ENCODE measurements at regions not wholly inside any gene's neighbourhood (a gene's known extent, or its start where the extent isn't known, plus 50 kb on each side); places are given as distances from the start of the nearest gene placed in this dataset.

DNA sequence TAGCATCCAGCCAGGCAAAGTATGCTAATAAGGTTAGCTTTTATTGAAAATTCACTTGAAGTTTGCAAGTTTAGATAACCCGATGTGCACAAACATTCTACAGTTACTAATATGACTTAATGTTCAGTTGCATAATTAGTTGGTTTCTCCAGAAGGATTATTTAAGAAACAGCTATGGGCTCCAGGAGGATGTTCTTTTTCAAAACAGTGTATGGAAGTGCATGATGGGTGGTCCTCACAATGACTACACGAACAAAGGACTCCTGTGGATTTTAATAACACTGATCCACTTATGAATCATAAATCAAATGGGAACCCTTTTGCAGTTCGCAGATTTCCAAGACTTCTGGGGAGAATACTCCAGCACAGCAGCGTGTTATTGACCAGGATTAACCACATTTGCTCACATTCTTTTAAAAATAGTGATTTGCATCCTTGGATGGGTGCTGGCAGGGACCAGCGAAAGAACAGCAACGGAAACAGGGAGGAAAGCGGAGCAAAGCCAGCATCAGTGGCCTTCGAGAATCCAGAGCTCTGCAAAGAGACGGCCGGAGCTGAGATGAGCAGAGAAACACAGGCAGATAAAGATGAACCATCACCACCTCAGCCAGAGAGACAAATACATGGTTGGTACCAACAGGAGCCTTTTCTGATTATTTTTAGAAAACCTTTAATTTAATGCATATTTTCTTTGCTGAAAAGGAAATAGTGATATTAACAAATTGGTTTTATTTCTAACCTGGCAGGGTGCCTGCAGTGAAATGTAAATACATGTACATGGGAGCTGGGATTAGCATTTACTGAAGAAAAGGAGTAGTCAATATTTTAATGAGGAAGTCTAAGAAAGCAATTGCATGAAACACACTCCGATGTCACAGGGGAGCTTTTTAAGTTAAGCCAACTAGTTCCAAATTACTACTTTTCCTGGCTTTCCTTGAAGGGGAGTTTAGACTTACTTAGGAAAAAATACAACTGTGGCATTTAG, 623.2 kb upstream of the ZFHX3 start:
- ATAC-seq = no peak
- TF ChIP-seq, protein P1, sequence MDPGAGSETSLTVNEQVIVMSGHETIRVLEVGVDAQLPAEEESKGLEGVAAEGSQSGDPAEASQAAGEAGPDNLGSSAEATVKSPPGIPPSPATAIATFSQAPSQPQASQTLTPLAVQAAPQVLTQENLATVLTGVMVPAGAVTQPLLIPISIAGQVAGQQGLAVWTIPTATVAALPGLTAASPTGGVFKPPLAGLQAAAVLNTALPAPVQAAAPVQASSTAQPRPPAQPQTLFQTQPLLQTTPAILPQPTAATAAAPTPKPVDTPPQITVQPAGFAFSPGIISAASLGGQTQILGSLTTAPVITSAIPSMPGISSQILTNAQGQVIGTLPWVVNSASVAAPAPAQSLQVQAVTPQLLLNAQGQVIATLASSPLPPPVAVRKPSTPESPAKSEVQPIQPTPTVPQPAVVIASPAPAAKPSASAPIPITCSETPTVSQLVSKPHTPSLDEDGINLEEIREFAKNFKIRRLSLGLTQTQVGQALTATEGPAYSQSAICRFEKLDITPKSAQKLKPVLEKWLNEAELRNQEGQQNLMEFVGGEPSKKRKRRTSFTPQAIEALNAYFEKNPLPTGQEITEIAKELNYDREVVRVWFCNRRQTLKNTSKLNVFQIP (CRISPR knock-in tag; IDR thresholded peaks at IDR 0.05; ENCODE audit: borderline replicate concordance, low read depth) = no peak
- TF ChIP-seq ZNF8 (CRISPR knock-in tag; IDR thresholded peaks at IDR 0.05) = no peak
- no peak for TF ChIP-seq ZNF70 (CRISPR knock-in tag; IDR thresholded peaks at IDR 0.05)
- TF ChIP-seq GLIS3 (CRISPR knock-in tag; IDR thresholded peaks at IDR 0.05) = no peak

DNA sequence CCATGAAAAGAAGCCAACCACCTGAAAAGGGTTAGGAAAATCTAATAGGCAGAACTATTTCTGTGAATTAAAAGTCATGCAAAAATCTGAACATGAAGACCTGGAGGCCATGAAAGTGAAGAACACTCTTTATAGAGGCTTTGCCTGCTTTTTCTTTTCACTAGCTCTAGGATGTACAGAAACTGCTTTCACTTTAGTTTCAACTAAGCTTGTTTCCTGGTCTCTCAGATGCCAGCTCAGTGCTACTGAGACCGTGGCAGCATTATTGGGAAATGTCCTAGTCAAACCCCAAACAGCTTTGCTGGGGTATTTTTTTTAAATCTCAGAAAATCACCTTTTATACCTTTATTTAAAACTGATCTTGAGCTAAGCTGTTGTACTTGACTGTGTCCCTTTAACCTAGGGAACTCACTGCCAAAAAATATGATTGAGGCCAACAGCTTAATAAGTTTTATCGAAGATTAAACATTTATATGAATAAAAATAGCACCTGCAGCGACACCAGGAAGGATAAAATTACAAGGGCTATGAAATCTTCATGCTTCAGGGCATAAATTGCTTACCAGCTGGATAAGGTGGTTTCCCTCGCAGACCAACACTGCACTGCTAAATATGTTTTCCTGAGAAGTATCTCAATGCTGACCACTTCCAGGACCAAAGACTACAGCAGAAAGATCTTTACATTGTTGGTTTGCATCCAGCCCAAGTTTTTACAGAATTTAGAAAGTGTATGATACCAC, 621.8 kb upstream of the ZFHX3 start:
- no peak for ATAC-seq
- TF ChIP-seq ISL1 (CRISPR knock-in tag; IDR thresholded peaks at IDR 0.05) = no peak
- TF ChIP-seq ZNF8 (CRISPR knock-in tag; IDR thresholded peaks at IDR 0.05) = no peak
- no peak for TF ChIP-seq ZNF70 (CRISPR knock-in tag; IDR thresholded peaks at IDR 0.05)
- TF ChIP-seq TCF4 (CRISPR knock-in tag; IDR thresholded peaks at IDR 0.05; ENCODE audit: borderline replicate concordance) = no peak
- TF ChIP-seq, protein P1 (CRISPR knock-in tag; IDR thresholded peaks at IDR 0.05; ENCODE audit: borderline replicate concordance, low read depth) = no peak
- TF ChIP-seq, protein P2, sequence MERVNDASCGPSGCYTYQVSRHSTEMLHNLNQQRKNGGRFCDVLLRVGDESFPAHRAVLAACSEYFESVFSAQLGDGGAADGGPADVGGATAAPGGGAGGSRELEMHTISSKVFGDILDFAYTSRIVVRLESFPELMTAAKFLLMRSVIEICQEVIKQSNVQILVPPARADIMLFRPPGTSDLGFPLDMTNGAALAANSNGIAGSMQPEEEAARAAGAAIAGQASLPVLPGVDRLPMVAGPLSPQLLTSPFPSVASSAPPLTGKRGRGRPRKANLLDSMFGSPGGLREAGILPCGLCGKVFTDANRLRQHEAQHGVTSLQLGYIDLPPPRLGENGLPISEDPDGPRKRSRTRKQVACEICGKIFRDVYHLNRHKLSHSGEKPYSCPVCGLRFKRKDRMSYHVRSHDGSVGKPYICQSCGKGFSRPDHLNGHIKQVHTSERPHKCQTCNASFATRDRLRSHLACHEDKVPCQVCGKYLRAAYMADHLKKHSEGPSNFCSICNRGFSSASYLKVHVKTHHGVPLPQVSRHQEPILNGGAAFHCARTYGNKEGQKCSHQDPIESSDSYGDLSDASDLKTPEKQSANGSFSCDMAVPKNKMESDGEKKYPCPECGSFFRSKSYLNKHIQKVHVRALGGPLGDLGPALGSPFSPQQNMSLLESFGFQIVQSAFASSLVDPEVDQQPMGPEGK (CRISPR knock-in tag; IDR thresholded peaks at IDR 0.05; ENCODE audit: borderline replicate concordance) = no peak
- TF ChIP-seq ZFP30 (CRISPR knock-in tag; IDR thresholded peaks at IDR 0.05) = no peak
- no peak for TF ChIP-seq RARB (CRISPR knock-in tag; IDR thresholded peaks at IDR 0.05)

DNA sequence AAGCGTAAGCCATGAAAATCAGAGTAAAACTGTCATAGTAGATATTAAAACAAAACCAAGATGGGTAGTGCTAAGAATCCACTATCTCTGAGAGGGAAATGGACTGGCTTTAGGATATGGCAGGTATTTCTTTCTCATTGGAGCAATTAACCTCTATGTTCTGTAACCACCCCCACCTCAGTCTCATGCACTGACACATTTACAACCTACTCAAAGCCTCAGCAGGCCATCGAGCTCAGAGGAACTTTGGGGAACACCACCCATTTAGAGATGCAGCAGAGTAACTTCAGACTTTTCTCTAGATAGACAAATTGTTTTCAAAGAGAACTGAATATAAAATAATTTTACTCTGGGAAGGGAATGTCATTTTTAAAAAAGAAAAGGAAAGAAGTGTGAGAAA, 615.8 kb upstream of the ZFHX3 start:
- TF ChIP-seq, protein P3, sequence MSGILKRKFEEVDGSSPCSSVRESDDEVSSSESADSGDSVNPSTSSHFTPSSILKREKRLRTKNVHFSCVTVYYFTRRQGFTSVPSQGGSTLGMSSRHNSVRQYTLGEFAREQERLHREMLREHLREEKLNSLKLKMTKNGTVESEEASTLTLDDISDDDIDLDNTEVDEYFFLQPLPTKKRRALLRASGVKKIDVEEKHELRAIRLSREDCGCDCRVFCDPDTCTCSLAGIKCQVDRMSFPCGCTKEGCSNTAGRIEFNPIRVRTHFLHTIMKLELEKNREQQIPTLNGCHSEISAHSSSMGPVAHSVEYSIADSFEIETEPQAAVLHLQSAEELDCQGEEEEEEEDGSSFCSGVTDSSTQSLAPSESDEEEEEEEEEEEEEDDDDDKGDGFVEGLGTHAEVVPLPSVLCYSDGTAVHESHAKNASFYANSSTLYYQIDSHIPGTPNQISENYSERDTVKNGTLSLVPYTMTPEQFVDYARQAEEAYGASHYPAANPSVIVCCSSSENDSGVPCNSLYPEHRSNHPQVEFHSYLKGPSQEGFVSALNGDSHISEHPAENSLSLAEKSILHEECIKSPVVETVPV (CRISPR knock-in tag; IDR thresholded peaks at IDR 0.05) = no peak
- TF ChIP-seq ZNF70 (CRISPR knock-in tag; IDR thresholded peaks at IDR 0.05) = no peak
- TF ChIP-seq ZNF565 (CRISPR knock-in tag; conservative IDR thresholded peaks at IDR 0.05; ENCODE audit: low read depth) = no peak
- TF ChIP-seq, protein P2 (CRISPR knock-in tag; IDR thresholded peaks at IDR 0.05; ENCODE audit: borderline replicate concordance) = no peak
- ATAC-seq = no peak

DNA sequence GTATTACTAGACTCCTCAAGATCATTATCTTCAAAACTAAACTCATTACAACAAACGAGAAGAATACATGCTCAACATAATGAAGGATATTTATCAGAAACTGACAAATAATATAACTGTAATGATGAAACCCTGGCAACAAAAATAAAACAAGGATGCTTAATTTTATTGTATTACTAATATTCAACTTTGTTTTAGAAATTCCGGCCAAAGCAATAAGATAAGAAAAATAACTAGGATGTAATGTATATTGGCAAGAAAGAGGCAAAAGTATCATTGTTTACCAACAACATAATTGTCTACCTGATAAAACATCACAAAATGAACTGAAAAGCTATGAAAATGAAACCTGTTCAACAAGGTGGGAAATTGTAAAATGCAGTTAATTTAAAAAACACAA, 588.3 kb upstream of the ZFHX3 start:
- no peak for ATAC-seq

More for the DNA sequence above, 588.3 kb upstream of the ZFHX3 start:
- TF ChIP-seq ISL1 (CRISPR knock-in tag; IDR thresholded peaks at IDR 0.05) (no peak), ZC3H10 (CRISPR knock-in tag; IDR thresholded peaks at IDR 0.05) (no peak), PPARA (CRISPR knock-in tag; IDR thresholded peaks at IDR 0.05; ENCODE audit: borderline replicate concordance) (no peak), ZNF8 (CRISPR knock-in tag; IDR thresholded peaks at IDR 0.05) (no peak), TOX (CRISPR knock-in tag; IDR thresholded peaks at IDR 0.05; ENCODE audit: borderline replicate concordance) (no peak), OSR1 (CRISPR knock-in tag; IDR thresholded peaks at IDR 0.05) (no peak)
- TF ChIP-seq, protein P1 (CRISPR knock-in tag; IDR thresholded peaks at IDR 0.05; ENCODE audit: borderline replicate concordance, low read depth) = no peak

Data from SK-N-SH treated with all-trans-retinoic acid at 6 μM for 48 hours (cell line).